Activated CD4-positive, alpha-beta T cell treated with anti-CD3 and anti-CD28 coated beads for 36 hours (primary cell): ENCODE measurements at regions not wholly inside any gene's neighbourhood (a gene's known extent, or its start where the extent isn't known, plus 50 kb on each side); places are given as distances from the start of the nearest gene placed in this dataset.

Experiments used
- ATAC-seq: fragments of 200-7000 bp; cut with Tn5 transposase; one replicate; pipeline ENCODE4 v1.10.0; 2021; ENCODE audit warnings: mild to moderate bottlenecking, moderate library complexity
- CTCF ChIA-PET: fragments of 350-600 bp; sonication (Branson Sonifier 250); formaldehyde crosslinking; loops from one replicate; lab custom pipeline; 2021; ENCODE audit warnings: antibody characterized with exemption; lab: Charles Lee
- POLR2A ChIA-PET: fragments of 350-600 bp; sonication (Branson Sonifier 250); formaldehyde crosslinking; loops from one replicate; lab custom pipeline; 2021; ENCODE audit warnings: antibody characterized with exemption, inconsistent platforms; lab: Charles Lee
- DNase-seq: peaks from one replicate; pipeline ENCODE4 v3.0.0-alpha.2; 2020
- H3K27ac Mint-ChIP-seq: one replicate; pipeline ENCODE4 v1.8.0; 2021; ENCODE audit warnings: mixed read lengths
- H3K27me3 Mint-ChIP-seq: one replicate; pipeline ENCODE4 v1.8.0; 2021; ENCODE audit warnings: mixed read lengths
- H3K36me3 Mint-ChIP-seq: one replicate; pipeline ENCODE4 v1.8.0; 2021; ENCODE audit warnings: low read depth, mixed read lengths
- H3K4me1 Mint-ChIP-seq: one replicate; pipeline ENCODE4 v1.8.0; 2021; ENCODE audit warnings: mixed read lengths
- H3K4me3 Mint-ChIP-seq: one replicate; pipeline ENCODE4 v1.8.0; 2021; ENCODE audit warnings: mild to moderate bottlenecking, moderate library complexity, mixed read lengths
- H3K9me3 Mint-ChIP-seq: one replicate; pipeline ENCODE4 v1.8.0; 2021; ENCODE audit warnings: low read depth, mixed read lengths
- intact Hi-C, 2 experiments: fragments of 100-400 bp; cut with DNase I in 1 of 2; cut with micrococcal nuclease in 1 of 2; formaldehyde crosslinking; loops; one replicate each; pipeline versions ENCODE4 v1.14.2 to v1.15.1; 2022 to 2024; cut with DNase I, micrococcal nuclease

DNA sequence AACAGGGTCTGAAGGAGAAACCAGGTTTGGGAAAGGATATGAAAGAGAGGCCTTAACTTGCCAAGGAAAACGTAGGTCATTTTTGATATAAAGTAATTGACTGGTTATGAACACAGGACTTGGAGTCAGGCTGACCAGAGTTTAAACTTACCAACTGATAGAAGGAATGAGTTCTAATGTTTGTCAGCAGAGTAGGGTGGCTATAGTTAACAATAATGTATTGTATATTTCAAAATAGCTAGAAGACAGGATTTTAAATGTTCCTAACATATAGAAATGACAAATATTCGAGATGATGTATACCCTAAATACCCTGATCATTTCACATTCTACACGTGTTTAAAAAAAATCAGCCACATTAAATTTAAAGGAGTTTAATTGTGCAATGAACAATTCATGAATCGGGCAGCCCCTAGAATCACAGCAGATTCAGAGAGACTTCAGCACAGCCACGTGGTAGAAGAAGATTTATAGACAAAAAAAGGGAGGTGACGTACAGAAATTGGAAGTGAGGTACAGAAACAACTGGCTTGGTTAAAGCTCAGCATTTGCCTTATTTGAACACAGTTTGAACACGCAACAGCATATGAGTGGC, 52.5 kb upstream of the PLEKHG7 start:
- DNase-seq (no peak), ATAC-seq (peak; percentile 26)
- Mint-ChIP-seq H3K9me3 (no peaks in the 10 kb centered on the region), H3K36me3 (no peaks in the 10 kb centered on the region), H3K27me3 (no peaks in the 10 kb centered on the region), H3K4me1 (peaks cover 10% of the 10 kb centered on the region), H3K27ac (no peak overlapping the region), H3K4me3 (no peak overlapping the region)
- POLR2A ChIA-PET, result no interaction called here
- intact Hi-C loops, result loop anchor here (1.0 to 5.0 kb wide), 7 partner anchors 76 to 1290 kb away; no protein-coding TSS in a partner anchor
- CTCF ChIA-PET, result interaction anchor here (1.2 to 2.5 kb wide), 5 partner anchors 17 to 1289 kb away, joined by 4 to 10 read pairs (median 8); no protein-coding TSS in a partner anchor

- H3K9me3 Mint-ChIP-seq, result no peaks in the 10 kb centered on the region
- no peaks in the 10 kb centered on the region for H3K36me3 Mint-ChIP-seq
- peaks cover 10% of the 10 kb centered on the region for H3K4me1 Mint-ChIP-seq
- H3K27ac Mint-ChIP-seq, result no peak overlapping the region
- H3K27me3 Mint-ChIP-seq, result no peaks in the 10 kb centered on the region
- intact Hi-C loops, result loop anchor here (1.0 to 5.0 kb wide), 7 partner anchors 75 to 1289 kb away; no protein-coding TSS in a partner anchor
- ChIA-PET CTCF (interaction anchor here (0.6 to 2.5 kb wide), 21 partner anchors 10 to 1288 kb away, joined by 3 to 10 read pairs (median 3); no protein-coding TSS in a partner anchor), POLR2A (no interaction called here)
- no peak overlapping the region for H3K4me3 Mint-ChIP-seq
- ATAC-seq (peak; percentile 90), DNase-seq (peak; percentile 71)
Observed at GRCh38 chr12:92649511-92650227, 53.1 kb upstream of the PLEKHG7 start.

DNA sequence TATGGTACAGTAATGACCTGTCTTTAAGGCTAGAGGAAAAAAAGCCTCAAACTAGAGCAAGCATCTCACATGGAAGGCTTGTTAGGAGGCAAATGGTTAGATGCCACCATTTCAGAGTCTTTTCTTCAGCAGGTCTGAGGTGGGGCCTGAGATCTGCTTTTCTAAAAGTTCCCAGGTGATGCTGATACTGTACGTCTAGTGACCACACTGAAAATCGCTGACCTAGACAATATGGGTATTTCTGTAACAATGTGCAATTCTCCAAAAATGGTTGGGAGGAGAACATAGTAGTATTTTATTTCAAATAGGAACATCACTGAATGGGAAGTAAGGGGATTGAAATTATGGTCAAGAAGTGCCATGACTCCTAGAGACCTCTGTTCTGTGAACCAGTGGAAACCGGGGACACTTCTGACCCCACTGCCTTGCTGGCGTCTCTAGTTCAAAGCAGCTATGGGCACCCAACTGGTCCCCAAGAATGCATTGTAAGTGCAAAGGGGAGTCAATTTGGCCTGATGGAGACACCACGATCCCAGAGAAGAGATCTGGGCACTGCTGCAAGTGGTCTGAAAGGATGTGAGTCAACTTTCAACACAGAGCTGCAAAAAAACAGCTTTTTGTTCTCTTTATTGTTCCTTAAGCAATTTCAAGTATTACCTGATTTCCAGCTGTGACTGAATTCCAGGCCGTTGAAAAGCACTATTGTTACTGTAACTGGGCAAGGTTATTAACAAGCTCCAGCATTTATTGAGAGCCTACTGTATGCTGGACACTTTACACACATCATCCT, 54.4 kb upstream of the PLEKHG7 start:
- no peak overlapping the region for H3K27ac Mint-ChIP-seq
- no peak for ATAC-seq
- intact Hi-C loops, result no loop called here

GRCh38 chr12:92641291-92641690, 61.5 kb upstream of the PLEKHG7 start:
- POLR2A ChIA-PET, result no interaction called here
- H3K27me3 Mint-ChIP-seq, result no peaks in the 10 kb centered on the region
- DNase-seq (no peak), ATAC-seq (no peak)
- no peak overlapping the region for H3K27ac Mint-ChIP-seq
- CTCF ChIA-PET, result no interaction called here
- H3K4me3 Mint-ChIP-seq, result no peak overlapping the region
- H3K36me3 Mint-ChIP-seq, result peaks cover 4% of the 10 kb centered on the region
- no peaks in the 10 kb centered on the region for H3K4me1 Mint-ChIP-seq
- intact Hi-C loops, result no loop called here
- H3K9me3 Mint-ChIP-seq, result peaks cover 7% of the 10 kb centered on the region

More for the DNA sequence above, 54.4 kb upstream of the PLEKHG7 start:
- no peaks in the 10 kb centered on the region for H3K36me3 Mint-ChIP-seq
- no peak overlapping the region for H3K4me3 Mint-ChIP-seq
- POLR2A ChIA-PET, result no interaction called here
- no peaks in the 10 kb centered on the region for H3K27me3 Mint-ChIP-seq
- H3K9me3 Mint-ChIP-seq, result peaks cover 1% of the 10 kb centered on the region
- H3K4me1 Mint-ChIP-seq, result peaks cover 10% of the 10 kb centered on the region
- no peak for DNase-seq
- CTCF ChIA-PET, result interaction anchor here (0.6 to 2.5 kb wide), 16 partner anchors 13 to 1689 kb away, joined by 3 to 10 read pairs (median 3); no protein-coding TSS in a partner anchor

DNA sequence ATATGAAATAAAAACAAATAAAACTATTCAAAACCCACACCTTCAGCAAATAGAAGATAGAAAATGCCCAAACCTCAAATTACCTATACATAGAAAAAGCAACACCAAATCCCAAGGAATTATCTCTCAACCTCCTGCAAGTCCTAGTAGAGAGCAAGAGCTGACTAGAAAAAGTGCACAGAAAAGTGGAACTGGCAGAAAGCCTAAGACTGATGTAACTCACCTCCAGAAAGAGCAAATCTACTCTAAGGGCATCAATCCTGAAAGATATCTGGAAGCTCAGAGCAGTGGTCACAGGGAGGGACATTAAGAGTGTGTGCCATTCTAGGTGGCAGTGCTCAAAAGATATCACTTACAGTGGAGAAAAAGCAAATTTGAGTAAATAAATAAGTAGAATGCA, 62.1 kb upstream of the PLEKHG7 start:
- Mint-ChIP-seq H3K9me3 (peaks cover 7% of the 10 kb centered on the region), H3K4me3 (no peak overlapping the region), H3K27ac (no peak overlapping the region), H3K27me3 (no peaks in the 10 kb centered on the region), H3K36me3 (peaks cover 4% of the 10 kb centered on the region), H3K4me1 (no peaks in the 10 kb centered on the region)
- ATAC-seq (no peak), DNase-seq (no peak)
- intact Hi-C loops, result no loop called here
- CTCF ChIA-PET, result interaction anchor here (0.6 kb wide), 1 partner anchor 162 kb away, joined by 3 read pairs; no protein-coding TSS in a partner anchor
- POLR2A ChIA-PET, result interaction anchor here (0.7 kb wide), 1 partner anchor 302 kb away, joined by 3 read pairs; no protein-coding TSS in a partner anchor

- Mint-ChIP-seq H3K9me3 (peaks cover 7% of the 10 kb centered on the region), H3K27me3 (no peaks in the 10 kb centered on the region)
Observed at GRCh38 chr12:92639017-92639416, 63.8 kb upstream of the PLEKHG7 start.

GRCh38 chr12:92634730-92635129, 68.1 kb upstream of the PLEKHG7 start:
- ChIA-PET CTCF (interaction anchor here (0.6 to 1.2 kb wide), 2 partner anchors 12 to 15 kb away, joined by 3 to 4 read pairs; no protein-coding TSS in a partner anchor), POLR2A (no interaction called here)
- H3K27ac Mint-ChIP-seq, result no peak overlapping the region
- H3K4me3 Mint-ChIP-seq, result no peak overlapping the region
- DNase-seq (no peak), ATAC-seq (no peak)
- no peaks in the 10 kb centered on the region for H3K9me3 Mint-ChIP-seq
- intact Hi-C loops, result no loop called here
- H3K4me1 Mint-ChIP-seq, result no peaks in the 10 kb centered on the region
- no peaks in the 10 kb centered on the region for H3K36me3 Mint-ChIP-seq
- no peaks in the 10 kb centered on the region for H3K27me3 Mint-ChIP-seq

More at GRCh38 chr12:92639017-92639416, 63.8 kb upstream of the PLEKHG7 start:
- H3K27ac Mint-ChIP-seq, result no peak overlapping the region
- DNase-seq (no peak), ATAC-seq (no peak)
- CTCF ChIA-PET, result no interaction called here
- no peaks in the 10 kb centered on the region for H3K4me1 Mint-ChIP-seq
- H3K4me3 Mint-ChIP-seq, result no peak overlapping the region
- POLR2A ChIA-PET, result no interaction called here
- peaks cover 4% of the 10 kb centered on the region for H3K36me3 Mint-ChIP-seq
- intact Hi-C loops, result no loop called here

- ChIA-PET CTCF (interaction anchor here (0.5 to 1.9 kb wide), 2 partner anchors 15 to 143 kb away, joined by 3 to 8 read pairs; no protein-coding TSS in a partner anchor), POLR2A (no interaction called here)
- no peaks in the 10 kb centered on the region for H3K36me3 Mint-ChIP-seq
- H3K27me3 Mint-ChIP-seq, result no peaks in the 10 kb centered on the region
- no peak overlapping the region for H3K27ac Mint-ChIP-seq
- intact Hi-C loops, result no loop called here
- ATAC-seq (no peak), DNase-seq (no peak)
- H3K4me3 Mint-ChIP-seq, result no peak overlapping the region
- no peaks in the 10 kb centered on the region for H3K4me1 Mint-ChIP-seq
- no peaks in the 10 kb centered on the region for H3K9me3 Mint-ChIP-seq
Observed at GRCh38 chr12:92634202-92634601, 68.6 kb upstream of the PLEKHG7 start.

DNA sequence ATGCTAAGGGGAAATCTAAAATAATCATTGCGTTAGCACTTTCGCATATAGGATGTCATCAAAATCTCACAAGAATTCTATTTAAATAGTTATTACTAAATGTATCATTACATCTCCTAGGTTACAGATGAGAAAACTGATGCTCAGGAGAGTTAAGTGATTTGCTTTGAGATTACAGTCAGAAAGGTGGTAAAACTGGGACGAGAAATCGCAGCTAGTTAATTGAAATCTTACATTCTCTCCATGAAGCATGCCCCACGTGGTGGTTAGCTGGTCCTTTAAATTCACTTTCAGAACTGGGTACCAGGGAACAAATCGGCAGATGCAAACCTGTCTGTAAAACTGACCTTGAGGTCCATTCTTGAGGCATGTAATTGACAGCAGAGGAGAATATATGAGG, 71.8 kb upstream of the PLEKHG7 start:
- DNase-seq (no peak), ATAC-seq (no peak)
- ChIA-PET POLR2A (no interaction called here), CTCF (interaction anchor here (0.7 to 0.9 kb wide), 2 partner anchors 14 to 197 kb away, joined by 3 read pairs; no protein-coding TSS in a partner anchor)
- no peak overlapping the region for H3K4me3 Mint-ChIP-seq
- H3K27ac Mint-ChIP-seq, result no peak overlapping the region
- H3K9me3 Mint-ChIP-seq, result no peaks in the 10 kb centered on the region
- H3K27me3 Mint-ChIP-seq, result no peaks in the 10 kb centered on the region
- no peaks in the 10 kb centered on the region for H3K36me3 Mint-ChIP-seq
- no peaks in the 10 kb centered on the region for H3K4me1 Mint-ChIP-seq
- intact Hi-C loops, result no loop called here

GRCh38 chr12:92629349-92630065, 73.3 kb upstream of the PLEKHG7 start:
- ChIA-PET POLR2A (interaction anchor here (0.6 kb wide), 1 partner anchor 904 kb away, joined by 6 read pairs; no protein-coding TSS in a partner anchor), CTCF (interaction anchor here (0.6 kb wide), 1 partner anchor 284 kb away, joined by 4 read pairs; no protein-coding TSS in a partner anchor)
- Mint-ChIP-seq H3K4me3 (no peak overlapping the region), H3K27me3 (no peaks in the 10 kb centered on the region), H3K9me3 (no peaks in the 10 kb centered on the region), H3K36me3 (no peaks in the 10 kb centered on the region), H3K4me1 (no peaks in the 10 kb centered on the region), H3K27ac (no peak overlapping the region)
- ATAC-seq, result no peak
- no peak for DNase-seq
- intact Hi-C loops, result no loop called here
